Thyroid gland (tissue), 4 donors: ENCODE measurements at regions not wholly inside any gene's neighbourhood (a gene's known extent, or its start where the extent isn't known, plus 50 kb on each side); places are given as distances from the start of the nearest gene placed in this dataset.

Experiments
- DNase-seq, 2 donors: peaks; one replicate each; pipeline ENCODE4 v3.0.0-alpha.2; 2019
- H3K27ac ChIP-seq, 3 donors: fragments of 200-600 bp; sonication (generic); 1 replicate in 2 of 3; 2 replicates in 1 of 3; pipeline ENCODE4 v1.5.1; 2016 to 2019; ENCODE audit warnings: mild to moderate bottlenecking in 1 of 3, moderate library complexity in 1 of 3
- H3K27me3 ChIP-seq: fragments of 200-600 bp; sonication (generic); one replicate; pipeline ENCODE4 v1.5.1; 2019
- H3K36me3 ChIP-seq, 2 donors: fragments of 200-600 bp; sonication (generic); one replicate each; pipeline ENCODE4 v1.5.1; 2016 to 2019
- H3K4me1 ChIP-seq, 2 donors: fragments of 200-600 bp; sonication (generic); one replicate each; pipeline ENCODE4 v1.5.1; 2017 to 2019
- H3K4me3 ChIP-seq, 3 donors: fragments of 200-600 bp; sonication (generic); replicated peaks in 1 of 3; 1 replicate in 2 of 3; 2 replicates in 1 of 3; pipeline ENCODE4 v1.5.1; 2016; ENCODE audit warnings: mild to moderate bottlenecking in 1 of 3
- H3K9me3 ChIP-seq: fragments of 200-600 bp; sonication (generic); one replicate; pipeline ENCODE4 v1.5.1; 2017
- POLR2A ChIP-seq, 2 donors: fragments of 450-650 bp; IDR thresholded peaks; one replicate each; pipeline ENCODE4 v1.6.1; 2017; ENCODE audit warnings: antibody characterized with exemption in 2 of 2, mild to moderate bottlenecking in 2 of 2, moderate library complexity in 1 of 2
- WGBS, 2 donors: methylation state at CpG; one replicate each; pipeline ENCODE4 v1.1.5; 2017; 5-methylcytosine and 5-hydroxymethylcytosine counted together
- intact Hi-C: fragments of 100-400 bp; cut with DNase I; formaldehyde crosslinking; loops from one replicate; pipeline ENCODE4 v1.15.1; 2023
- TF ChIP-seq, protein P1 (sequence below), 6 experiments: fragments of 200-600 bp in 3 of 6; fragments of 450-650 bp in 3 of 6; sonication (generic) in 3 of 6; IDR thresholded peaks; one replicate each; pipeline ENCODE4 v1.5.1; 2016 to 2019; ENCODE audit warnings: antibody characterized with exemption in 6 of 6, mild to moderate bottlenecking in 2 of 6, inconsistent platforms in 1 of 6, moderate library complexity in 1 of 6

DNA sequence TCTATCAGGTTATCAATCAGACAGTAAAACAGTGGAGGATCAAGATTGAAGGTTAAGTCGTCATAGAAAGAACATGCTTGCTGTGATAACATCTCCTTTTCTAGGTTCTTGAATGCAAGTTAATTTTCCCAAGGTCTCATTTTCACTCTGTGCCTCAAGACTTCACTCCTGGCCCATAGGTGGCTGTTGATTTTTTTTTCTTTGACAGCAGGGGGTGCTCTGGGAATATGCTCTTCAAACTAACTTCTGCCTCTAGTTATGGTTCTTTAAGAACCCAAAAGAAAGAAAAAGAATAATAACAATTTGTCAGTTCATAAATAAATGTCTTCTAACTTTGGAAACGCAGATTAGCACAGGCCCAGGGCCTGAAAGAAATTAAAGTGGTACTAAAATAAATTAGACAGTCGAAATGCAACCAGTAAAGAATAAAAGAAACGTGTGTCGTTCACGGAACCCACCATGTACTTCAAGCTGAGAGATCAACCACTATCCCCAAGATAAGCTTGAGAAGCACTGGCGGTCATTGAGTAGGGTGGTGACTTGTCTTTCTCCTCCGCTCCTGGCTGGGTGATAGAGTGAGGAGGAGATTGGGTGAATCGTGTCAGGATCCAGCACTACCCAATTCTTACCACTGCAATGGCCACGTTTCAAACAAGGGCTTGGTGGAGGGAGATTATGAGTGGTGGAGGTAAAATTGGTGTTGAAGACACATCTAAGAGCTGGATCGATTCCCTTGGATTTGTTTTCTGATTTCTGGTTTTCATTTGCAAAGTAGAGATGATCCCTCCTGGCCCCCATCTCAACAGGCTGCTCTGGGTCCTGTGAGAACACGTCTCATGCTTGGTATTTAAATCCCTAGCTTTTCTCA lies 93.4 kb upstream of the IRX4 start:
- Histone ChIP-seq H3K27ac (no peak overlapping the region), H3K9me3 (no peaks in the 10 kb centered on the region), H3K27me3 (no peaks in the 10 kb centered on the region), H3K4me3 (no peak overlapping the region), H3K4me1 (no peaks in the 10 kb centered on the region), H3K36me3 (no peaks in the 10 kb centered on the region)
- no peak for DNase-seq
- WGBS, 2 donors: 76 to 82% methylated on average over 12 of the region's 12 CpGs
- intact Hi-C loops: no loop called here
- TF ChIP-seq, protein P1, sequence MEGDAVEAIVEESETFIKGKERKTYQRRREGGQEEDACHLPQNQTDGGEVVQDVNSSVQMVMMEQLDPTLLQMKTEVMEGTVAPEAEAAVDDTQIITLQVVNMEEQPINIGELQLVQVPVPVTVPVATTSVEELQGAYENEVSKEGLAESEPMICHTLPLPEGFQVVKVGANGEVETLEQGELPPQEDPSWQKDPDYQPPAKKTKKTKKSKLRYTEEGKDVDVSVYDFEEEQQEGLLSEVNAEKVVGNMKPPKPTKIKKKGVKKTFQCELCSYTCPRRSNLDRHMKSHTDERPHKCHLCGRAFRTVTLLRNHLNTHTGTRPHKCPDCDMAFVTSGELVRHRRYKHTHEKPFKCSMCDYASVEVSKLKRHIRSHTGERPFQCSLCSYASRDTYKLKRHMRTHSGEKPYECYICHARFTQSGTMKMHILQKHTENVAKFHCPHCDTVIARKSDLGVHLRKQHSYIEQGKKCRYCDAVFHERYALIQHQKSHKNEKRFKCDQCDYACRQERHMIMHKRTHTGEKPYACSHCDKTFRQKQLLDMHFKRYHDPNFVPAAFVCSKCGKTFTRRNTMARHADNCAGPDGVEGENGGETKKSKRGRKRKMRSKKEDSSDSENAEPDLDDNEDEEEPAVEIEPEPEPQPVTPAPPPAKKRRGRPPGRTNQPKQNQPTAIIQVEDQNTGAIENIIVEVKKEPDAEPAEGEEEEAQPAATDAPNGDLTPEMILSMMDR (IDR thresholded peaks at IDR 0.05): peak in 2 of 6 experiments; percentile 15 to 19
- TF ChIP-seq POLR2A (IDR thresholded peaks at IDR 0.05): no peak

- 52 to 53% methylated on average over 7 of the region's 7 CpGs for WGBS, 2 donors
- Histone ChIP-seq H3K27me3 (no peaks in the 10 kb centered on the region), H3K36me3 (no peaks in the 10 kb centered on the region), H3K27ac (no peak overlapping the region), H3K9me3 (no peaks in the 10 kb centered on the region), H3K4me3 (no peak overlapping the region), H3K4me1 (no peaks in the 10 kb centered on the region)
- DNase-seq: peak in 1 of 2 donors; percentile 5
- TF ChIP-seq, protein P1 (IDR thresholded peaks at IDR 0.05): no peak
- no peak for TF ChIP-seq POLR2A (IDR thresholded peaks at IDR 0.05)
- intact Hi-C loops: no loop called here
Measured at GRCh38 chr5:1975406-1975715, 92.6 kb upstream of the IRX4 start.

- H3K36me3 ChIP-seq: no peaks in the 10 kb centered on the region
- no peaks in the 10 kb centered on the region for H3K27me3 ChIP-seq
- no peaks in the 10 kb centered on the region for H3K9me3 ChIP-seq
- no peaks in the 10 kb centered on the region for H3K4me1 ChIP-seq
- no peak for TF ChIP-seq POLR2A (IDR thresholded peaks at IDR 0.05)
- TF ChIP-seq, protein P1 (IDR thresholded peaks at IDR 0.05): no peak
- H3K4me3 ChIP-seq: no peak overlapping the region
- intact Hi-C loops: no loop called here
- H3K27ac ChIP-seq: no peak overlapping the region
- WGBS, 2 donors: 86 to 90% methylated on average over 18 of the region's 18 CpGs
- DNase-seq: no peak
Measured at GRCh38 chr5:1974501-1975405, 92.0 kb upstream of the IRX4 start.

DNA sequence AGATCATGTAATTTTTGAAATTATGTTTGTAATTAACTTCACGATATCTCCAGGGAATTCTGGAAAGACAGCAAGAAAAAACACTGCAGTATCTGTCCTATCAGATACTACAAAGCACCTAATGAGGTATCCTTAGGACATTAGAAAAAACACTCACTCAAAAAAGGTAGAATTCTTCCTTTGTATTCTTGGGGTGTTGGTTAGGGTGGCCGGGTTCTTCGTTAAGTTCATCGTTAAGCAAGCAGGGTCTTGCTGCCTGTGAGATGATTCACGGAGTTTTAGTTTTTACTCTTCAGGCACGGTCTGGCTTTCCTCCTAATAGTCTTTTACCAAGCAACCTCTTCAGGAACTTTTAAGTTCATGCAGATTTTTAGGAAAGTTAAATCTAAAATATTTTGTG lies 91.4 kb upstream of the IRX4 start:
- no peaks in the 10 kb centered on the region for H3K4me1 ChIP-seq
- DNase-seq: no peak
- TF ChIP-seq, protein P1 (IDR thresholded peaks at IDR 0.05): no peak
- no peak for TF ChIP-seq POLR2A (IDR thresholded peaks at IDR 0.05)
- intact Hi-C loops: no loop called here
- H3K9me3 ChIP-seq: no peaks in the 10 kb centered on the region
- no peaks in the 10 kb centered on the region for H3K27me3 ChIP-seq
- WGBS, 2 donors: 88 to 89% methylated on average over 6 of the region's 6 CpGs
- H3K36me3 ChIP-seq: no peaks in the 10 kb centered on the region
- H3K27ac ChIP-seq: no peak overlapping the region
- no peak overlapping the region for H3K4me3 ChIP-seq
